HUES6 (cell line): ENCODE measurements at regions not wholly inside any gene's neighbourhood (a gene's known extent, or its start where the extent isn't known, plus 50 kb on each side); places are given as distances from the start of the nearest gene placed in this dataset.
"Not testable (repeated sequence)": the region's sequence is repeated elsewhere in the genome, so short reads cannot be mapped to it uniquely, and the experiment has no call there.

Experiments used
- H3K27ac ChIP-seq: 2 replicates; pipeline ENCODE4 v1.7.0; 2013; ENCODE audit warnings: low read depth, mild to moderate bottlenecking, low read length, inconsistent platforms
- H3K27me3 ChIP-seq: 2 replicates; pipeline ENCODE4 v1.6.1; 2013; ENCODE audit warnings: low read length; ENCODE audit not compliant: control insufficient read depth, insufficient read depth
- H3K36me3 ChIP-seq: 2 replicates; pipeline ENCODE4 v1.6.1; 2013; ENCODE audit warnings: low read length; ENCODE audit not compliant: control insufficient read depth, insufficient read depth
- H3K4me1 ChIP-seq: 2 replicates; pipeline ENCODE4 v1.6.1; 2013; ENCODE audit warnings: low read length; ENCODE audit not compliant: control insufficient read depth, insufficient read depth
- H3K4me3 ChIP-seq: 2 replicates; pipeline ENCODE4 v1.5.1; 2013; ENCODE audit warnings: low read depth, low read length
- H3K9ac ChIP-seq: one replicate; pipeline ENCODE4 v1.6.1; 2013; ENCODE audit warnings: mild to moderate bottlenecking, low read length
- H3K9me3 ChIP-seq: 2 replicates; pipeline ENCODE4 v1.6.1; 2013; ENCODE audit warnings: low read depth, low read length; ENCODE audit not compliant: control insufficient read depth, insufficient read depth

DNA sequence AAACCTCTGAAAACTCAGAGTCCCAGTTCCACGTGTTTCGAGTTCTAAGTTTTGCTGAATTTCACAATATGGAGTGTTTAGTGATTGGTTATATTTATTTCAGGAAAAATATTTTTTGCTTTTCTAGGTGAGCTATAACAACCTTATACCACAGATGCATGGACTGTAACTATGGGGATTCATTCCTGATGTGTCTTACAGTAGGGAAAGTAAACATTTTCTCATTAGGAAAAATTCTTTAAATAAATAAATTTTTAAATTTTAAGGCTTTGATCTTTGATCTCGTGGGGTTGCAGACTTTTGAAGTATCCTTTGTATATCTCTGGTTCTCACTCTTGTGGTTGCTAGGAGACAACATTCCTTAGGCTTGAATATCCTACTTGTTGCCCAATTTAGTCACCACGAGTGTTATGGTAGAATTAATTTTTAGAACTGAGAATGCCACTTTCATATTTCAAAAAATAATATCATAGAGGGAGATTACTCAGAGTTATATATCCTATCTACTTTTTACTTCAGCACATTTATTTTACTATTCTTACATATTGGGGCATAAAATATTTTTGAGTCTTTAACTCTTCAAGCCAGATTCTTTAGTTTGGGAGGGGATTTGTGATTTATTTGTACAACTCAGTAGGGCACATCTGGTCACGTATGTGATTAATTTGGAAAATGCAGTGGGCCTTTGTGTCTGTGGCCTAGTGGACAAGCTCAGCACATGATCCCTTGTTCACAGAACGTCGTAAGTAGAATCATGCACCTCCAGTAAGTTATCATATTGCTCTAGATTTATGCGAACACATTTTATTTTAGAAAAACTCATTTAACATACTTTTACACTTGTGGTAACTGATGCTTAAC is 224.0 kb downstream of the TTC6 start:
- H3K36me3 ChIP-seq: no peaks in the 10 kb centered on the region
- H3K9me3 ChIP-seq: no peaks in the 10 kb centered on the region
- H3K4me1 ChIP-seq: no peaks in the 10 kb centered on the region
- H3K4me3 ChIP-seq: no peak overlapping the region
- no peaks in the 10 kb centered on the region for H3K27me3 ChIP-seq
- no peak overlapping the region for H3K9ac ChIP-seq
- no peak overlapping the region for H3K27ac ChIP-seq

DNA sequence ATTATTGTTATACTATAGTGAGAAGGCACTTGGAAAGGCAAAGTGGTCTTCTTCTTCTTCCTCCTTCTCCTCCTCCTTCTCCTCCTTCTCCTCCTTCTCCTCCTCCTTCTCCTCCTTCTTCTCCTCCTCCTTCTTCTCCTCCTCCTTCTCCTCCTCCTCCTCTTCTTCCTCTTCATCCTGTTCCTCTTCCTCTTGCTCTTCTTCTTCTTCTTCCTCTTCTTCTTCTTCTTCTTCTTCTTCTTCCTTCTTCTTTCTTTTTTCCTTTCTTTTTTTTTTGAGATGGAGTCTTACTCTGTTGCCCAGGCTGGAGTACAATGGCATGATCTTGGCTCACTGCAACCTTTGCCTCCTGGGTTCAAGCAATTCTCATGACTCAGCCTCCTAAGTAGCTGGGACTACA is 225.4 kb downstream of the TTC6 start:
- not testable (repeated sequence) for H3K36me3 ChIP-seq

GRCh38 chr14:37824939-37825712 is 229.7 kb downstream of the TTC6 start:
- H3K4me1 ChIP-seq: no peaks in the 10 kb centered on the region
- H3K27ac ChIP-seq: no peak overlapping the region
- no peaks in the 10 kb centered on the region for H3K27me3 ChIP-seq
- peaks cover under 1% of the 10 kb centered on the region; the same call in 1 of the 2 replicates for H3K9me3 ChIP-seq
- no peaks in the 10 kb centered on the region for H3K36me3 ChIP-seq
- no peak overlapping the region for H3K4me3 ChIP-seq
- no peak overlapping the region for H3K9ac ChIP-seq

More for the DNA sequence above, 225.4 kb downstream of the TTC6 start:
- not testable (repeated sequence) for H3K27me3 ChIP-seq, H3K4me3 ChIP-seq, H3K4me1 ChIP-seq, H3K27ac ChIP-seq, H3K9ac ChIP-seq, H3K9me3 ChIP-seq

GRCh38 chr14:37826869-37827268 is 231.4 kb downstream of the TTC6 start:
- H3K27me3 ChIP-seq: no peaks in the 10 kb centered on the region
- H3K9ac ChIP-seq: no peak overlapping the region
- H3K4me3 ChIP-seq: no peak overlapping the region
- no peak overlapping the region for H3K27ac ChIP-seq
- H3K9me3 ChIP-seq: peaks cover 6% of the 10 kb centered on the region; the same call in 1 of the 2 replicates
- H3K36me3 ChIP-seq: no peaks in the 10 kb centered on the region
- H3K4me1 ChIP-seq: no peaks in the 10 kb centered on the region

- no peak overlapping the region for H3K27ac ChIP-seq
- H3K4me1 ChIP-seq: no peaks in the 10 kb centered on the region
- H3K36me3 ChIP-seq: no peaks in the 10 kb centered on the region
- no peak overlapping the region for H3K9ac ChIP-seq
- H3K9me3 ChIP-seq: peaks cover 9% of the 10 kb centered on the region; the same call in 1 of the 2 replicates
- H3K27me3 ChIP-seq: no peaks in the 10 kb centered on the region
- no peak overlapping the region for H3K4me3 ChIP-seq
These were observed 234.8 kb downstream of the TTC6 start for GRCh38 chr14:37830271-37830670.

DNA sequence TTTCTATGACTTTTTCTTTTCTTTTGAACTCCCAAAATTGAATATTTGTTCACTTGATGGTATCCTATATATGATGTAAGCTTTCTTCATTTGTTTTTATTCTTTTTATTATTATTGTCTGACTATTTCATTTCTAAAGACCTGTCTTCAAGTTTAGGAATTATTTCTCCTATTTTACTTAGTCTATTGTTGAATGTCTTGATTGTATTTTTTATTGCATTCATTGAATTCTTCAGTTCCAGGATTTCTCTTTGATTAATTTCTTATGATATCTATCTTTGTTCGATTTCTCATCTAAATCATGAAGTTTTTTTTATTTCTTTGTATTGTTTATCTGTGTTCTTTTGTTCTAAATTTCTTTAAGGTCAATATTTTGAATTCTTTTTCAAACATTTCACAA is 238.8 kb downstream of the TTC6 start:
- Histone ChIP-seq H3K9ac (no peak overlapping the region), H3K27me3 (no peaks in the 10 kb centered on the region), H3K4me1 (no peaks in the 10 kb centered on the region), H3K36me3 (no peaks in the 10 kb centered on the region), H3K9me3 (peaks cover 9% of the 10 kb centered on the region; the same call in 1 of the 2 replicates), H3K4me3 (no peak overlapping the region), H3K27ac (no peak overlapping the region)

- not testable (repeated sequence) for H3K9me3 ChIP-seq, H3K9ac ChIP-seq, H3K27me3 ChIP-seq, H3K27ac ChIP-seq, H3K4me1 ChIP-seq, H3K36me3 ChIP-seq, H3K4me3 ChIP-seq
These were observed 243.3 kb downstream of the TTC6 start for GRCh38 chr14:37838778-37839177.

DNA sequence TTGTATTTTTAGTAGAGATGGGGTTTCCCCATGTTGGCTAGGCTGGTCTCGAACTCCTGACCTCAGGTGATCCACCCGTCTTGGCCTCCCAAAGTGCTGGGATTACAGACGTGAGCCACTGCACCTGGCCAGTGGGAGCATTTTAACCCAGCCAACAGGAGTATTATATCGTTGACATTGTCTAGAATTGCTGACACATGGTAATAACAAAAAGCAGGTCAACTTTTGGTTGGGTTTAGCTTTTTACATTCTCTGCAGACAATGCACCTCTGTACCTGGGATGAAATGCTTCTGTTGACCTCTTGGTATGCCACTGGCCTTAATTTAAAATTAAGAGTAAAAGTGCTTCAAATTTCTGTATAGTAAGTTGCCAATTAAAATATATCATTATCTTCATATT is 245.6 kb downstream of the TTC6 start:
- H3K4me1 ChIP-seq, H3K27me3 ChIP-seq, H3K9me3 ChIP-seq, H3K4me3 ChIP-seq, H3K27ac ChIP-seq, H3K9ac ChIP-seq, H3K36me3 ChIP-seq: not testable (repeated sequence)

DNA sequence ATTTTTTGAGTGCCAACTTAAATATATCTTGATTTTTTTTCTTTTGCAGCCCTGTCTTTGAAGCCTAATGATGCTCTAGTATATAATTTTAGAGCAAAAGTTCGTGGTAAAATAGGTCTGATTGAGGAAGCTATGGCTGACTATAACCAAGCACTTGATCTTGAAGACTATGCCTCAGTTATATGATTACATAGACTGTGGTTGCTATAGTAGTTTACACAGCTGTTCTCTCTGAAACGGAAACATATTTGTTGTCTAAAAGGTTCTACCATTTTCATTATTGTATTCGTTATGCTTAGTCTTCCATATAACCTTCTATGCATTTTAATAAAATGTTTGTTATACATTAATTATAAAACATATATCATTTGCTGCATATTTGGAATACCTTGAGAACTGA is 246.7 kb downstream of the TTC6 start:
- no peaks in the 10 kb centered on the region for H3K27me3 ChIP-seq
- H3K9ac ChIP-seq: no peak overlapping the region
- H3K4me3 ChIP-seq: no peak overlapping the region
- H3K27ac ChIP-seq: no peak overlapping the region
- H3K9me3 ChIP-seq: no peaks in the 10 kb centered on the region
- H3K36me3 ChIP-seq: no peaks in the 10 kb centered on the region
- no peaks in the 10 kb centered on the region for H3K4me1 ChIP-seq

GRCh38 chr14:37843954-37844607 is 248.7 kb downstream of the TTC6 start:
- H3K27ac ChIP-seq: no peak overlapping the region
- no peak overlapping the region for H3K9ac ChIP-seq
- H3K4me3 ChIP-seq: no peak overlapping the region
- no peaks in the 10 kb centered on the region for H3K27me3 ChIP-seq
- H3K36me3 ChIP-seq: no peaks in the 10 kb centered on the region
- no peaks in the 10 kb centered on the region for H3K9me3 ChIP-seq
- H3K4me1 ChIP-seq: no peaks in the 10 kb centered on the region

DNA sequence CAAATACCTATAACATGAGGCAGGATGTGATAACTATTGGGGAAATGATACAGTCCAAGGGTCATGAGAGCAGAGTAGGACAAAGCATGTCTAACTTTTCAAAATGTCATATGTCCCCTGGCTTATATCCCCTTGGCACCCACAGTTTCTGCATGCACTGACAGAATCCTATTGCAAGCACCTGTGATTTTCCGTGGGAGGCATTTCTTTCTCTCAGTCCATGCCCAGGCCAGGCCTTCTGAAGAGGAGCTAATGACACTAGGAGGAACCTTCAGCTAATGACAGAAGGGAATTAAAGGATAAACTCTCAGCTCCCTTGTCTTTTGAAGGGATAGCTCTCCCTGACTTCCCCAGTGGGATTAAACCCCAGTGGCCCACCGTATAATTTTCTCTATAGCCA is 249.2 kb downstream of the TTC6 start:
- Histone ChIP-seq H3K9me3 (no peaks in the 10 kb centered on the region), H3K36me3 (no peaks in the 10 kb centered on the region), H3K4me3 (no peak overlapping the region), H3K9ac (no peak overlapping the region), H3K4me1 (no peaks in the 10 kb centered on the region), H3K27me3 (no peaks in the 10 kb centered on the region), H3K27ac (no peak overlapping the region)
